ENCODE measurements at regions not wholly inside any gene's neighbourhood (a gene's known extent, or its start where the extent isn't known, plus 50 kb on each side); places are given as distances from the start of the nearest gene placed in this dataset.

- TF ChIP-seq EZH2 (IDR thresholded peaks at IDR 0.05) (no peak), CTCF (IDR thresholded peaks at IDR 0.05) (no peak), EZH2phosphoT487 (IDR thresholded peaks at IDR 0.05) (no peak)
These were observed 435.7 kb upstream of the CADM1 start for GRCh38 chr11:115939731-115940421.
